ENCODE measurements at regions not wholly inside any gene's neighbourhood (a gene's known extent, or its start where the extent isn't known, plus 50 kb on each side); places are given as distances from the start of the nearest gene placed in this dataset.

- TF ChIP-seq EP300 (IDR thresholded peaks at IDR 0.05) (no peak), CTCF (IDR thresholded peaks at IDR 0.05) (no peak)
Measured at GRCh38 chr7:27374958-27375841, 132.6 kb downstream of the EVX1 start.
